DND-41 (cell line): ENCODE measurements at regions not wholly inside any gene's neighbourhood (a gene's known extent, or its start where the extent isn't known, plus 50 kb on each side); places are given as distances from the start of the nearest gene placed in this dataset.

Experiments used
- ATAC-seq: fragments of 200-7000 bp; cut with Tn5 transposase; 3 replicates; pipeline ENCODE4 v1.9.1; 2021; ENCODE audit warnings: low read depth; ENCODE audit not compliant: insufficient read depth
- DNase-seq: peaks from one replicate; pipeline ENCODE4 v3.0.0-alpha.2; 2020
- H2AFZ ChIP-seq: 2 replicates; pipeline ENCODE4 v1.6.0; 2012; ENCODE audit warnings: low read depth, low read length
- H3K27ac ChIP-seq: 2 replicates; pipeline ENCODE4 v1.5.1; 2012; ENCODE audit warnings: low read length, inconsistent platforms
- H3K27me3 ChIP-seq: fragments of 200-600 bp; sonication (generic); 2 replicates; pipeline ENCODE4 v1.6.0; 2012; ENCODE audit warnings: low read length, mild to moderate bottlenecking, inconsistent platforms; ENCODE audit not compliant: insufficient read depth, poor library complexity
- H3K36me3 ChIP-seq: 2 replicates; pipeline ENCODE4 v1.5.1; 2012; ENCODE audit warnings: low read length, inconsistent platforms; ENCODE audit not compliant: insufficient read depth
- H3K4me1 ChIP-seq: 2 replicates; pipeline ENCODE4 v1.5.1; 2012; ENCODE audit warnings: mild to moderate bottlenecking, low read length; ENCODE audit not compliant: insufficient read depth
- H3K4me2 ChIP-seq: 2 replicates; pipeline ENCODE4 v1.6.0; 2012; ENCODE audit warnings: mild to moderate bottlenecking, moderate library complexity, low read length, inconsistent platforms; ENCODE audit not compliant: insufficient read depth
- H3K4me3 ChIP-seq, 2 experiments: fragments of 200-600 bp in 1 of 2; shearing (Covaris generic) in 1 of 2; 2 replicates each; pipeline ENCODE4 v1.5.1; 2012 to 2016; ENCODE audit warnings: inconsistent platforms in 2 of 2, low read length in 2 of 2, mild to moderate bottlenecking in 2 of 2, low read depth in 1 of 2, moderate library complexity in 1 of 2
- H3K79me2 ChIP-seq: 2 replicates; pipeline ENCODE4 v1.6.0; 2012; ENCODE audit warnings: low read length, inconsistent platforms; ENCODE audit not compliant: insufficient read depth
- H3K9ac ChIP-seq: 2 replicates; pipeline ENCODE4 v1.6.0; 2012; ENCODE audit warnings: low read depth, mild to moderate bottlenecking, inconsistent platforms, low read length, moderate library complexity
- H3K9me3 ChIP-seq: 2 replicates; pipeline ENCODE4 v1.5.1; 2012; ENCODE audit warnings: low read length, moderate library complexity, mild to moderate bottlenecking, inconsistent platforms; ENCODE audit not compliant: insufficient read depth, severe bottlenecking
- H4K20me1 ChIP-seq: 2 replicates; pipeline ENCODE4 v1.6.0; 2012; ENCODE audit warnings: low read length; ENCODE audit not compliant: insufficient read depth
- EZH2 ChIP-seq: IDR thresholded peaks from 3 replicates; pipeline ENCODE4 v1.6.1; 2012; ENCODE audit warnings: borderline replicate concordance, low read depth, mild to moderate bottlenecking, moderate library complexity, low read length, inconsistent platforms; ENCODE audit not compliant: severe bottlenecking
- TF ChIP-seq, protein P1 (sequence below): IDR thresholded peaks from 2 replicates; pipeline ENCODE4 v1.5.1; 2012; ENCODE audit warnings: borderline replicate concordance, low read length, moderate library complexity, mild to moderate bottlenecking; ENCODE audit not compliant: poor library complexity, severe bottlenecking; ENCODE audit errors: extremely low read depth

DNA sequence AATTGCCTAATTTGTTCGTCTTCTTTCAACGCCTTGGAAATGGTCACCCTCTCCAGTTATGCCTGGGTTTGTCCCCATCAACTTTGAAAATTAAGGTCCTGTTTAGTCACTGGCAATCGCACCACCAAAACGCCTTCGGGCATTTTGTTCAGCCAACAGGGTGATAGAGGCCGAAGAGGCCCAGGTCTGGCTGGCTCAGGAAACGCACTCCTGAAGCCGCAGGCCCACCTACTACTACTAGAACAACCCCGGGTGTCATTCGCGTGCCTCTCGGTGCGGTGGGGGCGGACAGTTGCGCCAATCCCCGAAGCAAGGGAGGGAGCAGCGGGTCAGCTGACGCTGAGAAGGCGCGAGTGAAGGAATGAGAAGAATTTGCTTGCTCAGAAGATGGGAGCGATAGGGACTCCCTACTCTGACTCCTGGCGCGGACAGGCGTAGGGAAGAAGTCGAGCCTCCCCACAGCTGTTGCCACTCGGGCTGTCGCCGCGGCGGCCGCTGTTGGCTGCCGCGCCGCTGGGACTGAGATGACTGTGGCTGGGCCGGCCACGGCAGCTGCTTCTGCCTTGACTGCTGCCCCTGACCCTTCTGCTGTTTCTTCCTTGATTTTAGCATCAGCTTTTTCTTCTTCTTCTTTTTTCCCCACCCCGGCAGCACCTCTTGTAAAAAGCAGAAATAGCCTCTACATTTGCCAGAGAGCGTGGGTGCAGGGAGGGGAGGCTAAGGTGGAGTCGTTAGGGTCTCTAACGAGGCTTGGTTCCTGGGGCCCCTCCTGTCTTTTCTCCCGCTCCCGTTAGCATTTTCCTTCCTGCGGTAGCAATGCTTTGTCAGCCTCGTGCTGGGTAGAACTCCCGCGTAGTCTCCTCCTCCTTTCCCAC is 387.6 kb downstream of the FIGN start:
- ATAC-seq (no peak), DNase-seq (no peak)
- no peaks in the 10 kb centered on the region for H3K36me3 ChIP-seq
- H2AFZ ChIP-seq: no peak overlapping the region
- no peak overlapping the region for H3K27ac ChIP-seq
- no peaks in the 10 kb centered on the region for H3K4me1 ChIP-seq
- no peak overlapping the region for H3K4me3 ChIP-seq
- H3K4me2 ChIP-seq: no peak overlapping the region
- no peaks in the 10 kb centered on the region for H3K9me3 ChIP-seq
- TF ChIP-seq EZH2: no peak
- TF ChIP-seq, protein P1, sequence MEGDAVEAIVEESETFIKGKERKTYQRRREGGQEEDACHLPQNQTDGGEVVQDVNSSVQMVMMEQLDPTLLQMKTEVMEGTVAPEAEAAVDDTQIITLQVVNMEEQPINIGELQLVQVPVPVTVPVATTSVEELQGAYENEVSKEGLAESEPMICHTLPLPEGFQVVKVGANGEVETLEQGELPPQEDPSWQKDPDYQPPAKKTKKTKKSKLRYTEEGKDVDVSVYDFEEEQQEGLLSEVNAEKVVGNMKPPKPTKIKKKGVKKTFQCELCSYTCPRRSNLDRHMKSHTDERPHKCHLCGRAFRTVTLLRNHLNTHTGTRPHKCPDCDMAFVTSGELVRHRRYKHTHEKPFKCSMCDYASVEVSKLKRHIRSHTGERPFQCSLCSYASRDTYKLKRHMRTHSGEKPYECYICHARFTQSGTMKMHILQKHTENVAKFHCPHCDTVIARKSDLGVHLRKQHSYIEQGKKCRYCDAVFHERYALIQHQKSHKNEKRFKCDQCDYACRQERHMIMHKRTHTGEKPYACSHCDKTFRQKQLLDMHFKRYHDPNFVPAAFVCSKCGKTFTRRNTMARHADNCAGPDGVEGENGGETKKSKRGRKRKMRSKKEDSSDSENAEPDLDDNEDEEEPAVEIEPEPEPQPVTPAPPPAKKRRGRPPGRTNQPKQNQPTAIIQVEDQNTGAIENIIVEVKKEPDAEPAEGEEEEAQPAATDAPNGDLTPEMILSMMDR: no peak
- H4K20me1 ChIP-seq: no peaks in the 10 kb centered on the region
- H3K27me3 ChIP-seq: no peaks in the 10 kb centered on the region
- no peak overlapping the region for H3K9ac ChIP-seq
- H3K79me2 ChIP-seq: no peaks in the 10 kb centered on the region

GRCh38 chr2:163345795-163346573 is 389.8 kb downstream of the FIGN start:
- no peak overlapping the region for H3K9ac ChIP-seq
- no peak overlapping the region for H3K4me2 ChIP-seq
- ATAC-seq: peak; percentile 66
- H3K27ac ChIP-seq: no peak overlapping the region
- H2AFZ ChIP-seq: no peak overlapping the region
- no peak for DNase-seq
- TF ChIP-seq, protein P1: peak; percentile 73
- no peak for TF ChIP-seq EZH2
- no peak overlapping the region for H3K4me3 ChIP-seq
- H3K4me1 ChIP-seq: no peaks in the 10 kb centered on the region
- no peaks in the 10 kb centered on the region for H3K9me3 ChIP-seq
- no peaks in the 10 kb centered on the region for H4K20me1 ChIP-seq
- H3K79me2 ChIP-seq: no peaks in the 10 kb centered on the region
- H3K27me3 ChIP-seq: peaks cover 9% of the 10 kb centered on the region
- H3K36me3 ChIP-seq: no peaks in the 10 kb centered on the region

DNA sequence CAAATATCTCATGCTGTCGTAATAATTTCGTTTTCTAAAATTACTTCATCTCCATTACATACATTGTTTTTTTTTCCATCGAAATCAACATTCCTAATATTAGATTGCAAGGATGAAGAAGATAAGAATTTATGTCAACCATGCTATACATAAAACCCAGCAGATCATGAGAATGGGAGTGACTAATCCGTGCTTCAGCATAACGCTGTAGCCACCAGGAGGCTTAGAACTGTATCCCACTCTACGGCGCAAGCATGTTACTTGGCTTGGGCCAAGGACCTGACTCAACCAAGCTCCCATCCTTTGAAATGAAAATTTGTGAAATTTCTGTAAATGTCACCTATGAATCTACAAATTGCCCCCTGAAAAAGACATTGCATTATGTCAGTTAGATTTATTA is 392.5 kb downstream of the FIGN start:
- H3K27ac ChIP-seq: no peak overlapping the region
- no peak overlapping the region for H3K4me2 ChIP-seq
- H3K9me3 ChIP-seq: no peaks in the 10 kb centered on the region
- no peaks in the 10 kb centered on the region for H4K20me1 ChIP-seq
- H3K4me3 ChIP-seq: no peak overlapping the region
- H2AFZ ChIP-seq: no peak overlapping the region
- no peaks in the 10 kb centered on the region for H3K79me2 ChIP-seq
- no peaks in the 10 kb centered on the region for H3K36me3 ChIP-seq
- ATAC-seq (no peak), DNase-seq (no peak)
- TF ChIP-seq EZH2: no peak
- TF ChIP-seq, protein P1: no peak
- no peaks in the 10 kb centered on the region for H3K4me1 ChIP-seq
- peaks cover 9% of the 10 kb centered on the region for H3K27me3 ChIP-seq
- no peak overlapping the region for H3K9ac ChIP-seq
